Large intestine (tissue), 3 donors: ENCODE measurements at regions not wholly inside any gene's neighbourhood (a gene's known extent, or its start where the extent isn't known, plus 50 kb on each side); places are given as distances from the start of the nearest gene placed in this dataset.

Experiments used
- DNase-seq, 2 donors: peaks; one replicate each; pipeline versions ENCODE4 v3.0.0 to v3.0.0-alpha.2; 2013
- H3K27ac ChIP-seq: one replicate; pipeline ENCODE4 v1.5.1; 2013; ENCODE audit warnings: low read length
- H3K27me3 ChIP-seq: 2 replicates; pipeline ENCODE4 v1.6.1; 2013; ENCODE audit warnings: low read length; ENCODE audit not compliant: control insufficient read depth, insufficient read depth
- H3K36me3 ChIP-seq: 2 replicates; pipeline ENCODE4 v1.6.1; 2013; ENCODE audit warnings: low read length; ENCODE audit not compliant: control insufficient read depth, insufficient read depth
- H3K4me1 ChIP-seq: one replicate; pipeline ENCODE4 v1.6.1; 2013; ENCODE audit warnings: low read length; ENCODE audit not compliant: control insufficient read depth, insufficient read depth
- H3K4me3 ChIP-seq: one replicate; pipeline ENCODE4 v1.5.1; 2013; ENCODE audit warnings: low read length
- H3K9me3 ChIP-seq: one replicate; pipeline ENCODE4 v1.6.1; 2013; ENCODE audit warnings: mild to moderate bottlenecking, low read depth, low read length, moderate library complexity; ENCODE audit not compliant: control insufficient read depth
- WGBS: methylation state at CpG from one replicate; pipeline ENCODE4 v1.1.5; 2013; ENCODE audit warnings: low lambda C conversion rate; ENCODE audit not compliant: insufficient coverage; 5-methylcytosine and 5-hydroxymethylcytosine counted together

- H3K9me3 ChIP-seq, result no peaks in the 10 kb centered on the region
- no peak overlapping the region for H3K4me3 ChIP-seq
- WGBS, result 86% methylated on average over 1 of the region's 3 CpGs
- DNase-seq, result no peak
- no peaks in the 10 kb centered on the region for H3K27me3 ChIP-seq
- H3K27ac ChIP-seq, result no peak overlapping the region
- no peaks in the 10 kb centered on the region for H3K36me3 ChIP-seq
- H3K4me1 ChIP-seq, result no peaks in the 10 kb centered on the region
These were observed 673.4 kb downstream of the SLC4A3 start for GRCh38 chr2:220300806-220301205.

DNA sequence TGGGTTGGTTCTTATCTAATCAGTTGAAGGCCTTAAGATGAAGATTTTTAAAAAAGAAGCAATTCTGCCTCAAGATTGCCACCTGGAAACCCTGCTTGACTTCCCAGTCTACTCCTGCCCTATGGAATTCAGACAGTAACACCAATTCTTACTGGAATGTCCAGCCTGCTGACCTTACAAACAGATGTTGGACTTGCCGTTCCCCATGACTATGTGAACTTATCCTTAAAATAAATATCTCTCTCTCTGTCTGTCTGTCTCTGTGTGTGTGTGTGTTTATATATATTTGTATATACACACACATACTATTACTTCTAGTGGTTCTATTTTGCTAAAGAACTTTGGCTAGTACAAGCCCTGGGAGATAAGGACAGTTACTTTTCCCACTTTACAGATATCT is 675.3 kb downstream of the SLC4A3 start:
- no peaks in the 10 kb centered on the region for H3K4me1 ChIP-seq
- no CpG with 5 or more reads among the region's 1 CpG for WGBS
- no peak overlapping the region for H3K27ac ChIP-seq
- no peaks in the 10 kb centered on the region for H3K27me3 ChIP-seq
- no peak for DNase-seq
- no peaks in the 10 kb centered on the region for H3K9me3 ChIP-seq
- H3K4me3 ChIP-seq, result no peak overlapping the region
- H3K36me3 ChIP-seq, result no peaks in the 10 kb centered on the region

GRCh38 chr2:220309215-220309614 is 681.8 kb downstream of the SLC4A3 start:
- H3K9me3 ChIP-seq, result no peaks in the 10 kb centered on the region
- H3K27me3 ChIP-seq, result no peaks in the 10 kb centered on the region
- no peaks in the 10 kb centered on the region for H3K4me1 ChIP-seq
- no peaks in the 10 kb centered on the region for H3K36me3 ChIP-seq
- WGBS, result no CpG with 5 or more reads among the region's 1 CpG
- no peak overlapping the region for H3K27ac ChIP-seq
- DNase-seq, result no peak
- H3K4me3 ChIP-seq, result no peak overlapping the region

DNA sequence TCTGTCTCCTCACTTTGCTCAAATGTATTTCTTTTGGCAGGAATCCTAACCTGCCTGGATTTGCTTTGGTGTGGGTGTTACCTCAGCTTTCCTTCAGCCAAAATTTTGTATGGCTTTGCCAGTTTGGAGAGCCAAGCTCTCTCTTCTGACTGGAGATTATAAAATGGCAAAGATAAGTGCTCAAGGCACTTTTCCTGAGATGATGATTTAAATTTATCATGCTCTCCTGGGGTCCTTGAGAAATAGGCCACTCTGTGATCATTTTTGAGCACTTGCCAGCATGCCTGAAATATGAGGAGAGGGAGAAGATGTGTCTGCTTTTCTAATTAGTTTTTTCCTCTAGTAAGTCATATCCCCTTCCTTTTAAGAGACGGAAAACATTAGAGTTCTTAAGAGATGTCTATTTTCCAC is 683.0 kb downstream of the SLC4A3 start:
- Histone ChIP-seq H3K36me3 (no peaks in the 10 kb centered on the region), H3K4me1 (no peaks in the 10 kb centered on the region), H3K4me3 (no peak overlapping the region), H3K9me3 (no peaks in the 10 kb centered on the region), H3K27ac (no peak overlapping the region), H3K27me3 (no peaks in the 10 kb centered on the region)
- 88% methylated on average over 1 of the region's 1 CpG for WGBS
- DNase-seq, result no peak

DNA sequence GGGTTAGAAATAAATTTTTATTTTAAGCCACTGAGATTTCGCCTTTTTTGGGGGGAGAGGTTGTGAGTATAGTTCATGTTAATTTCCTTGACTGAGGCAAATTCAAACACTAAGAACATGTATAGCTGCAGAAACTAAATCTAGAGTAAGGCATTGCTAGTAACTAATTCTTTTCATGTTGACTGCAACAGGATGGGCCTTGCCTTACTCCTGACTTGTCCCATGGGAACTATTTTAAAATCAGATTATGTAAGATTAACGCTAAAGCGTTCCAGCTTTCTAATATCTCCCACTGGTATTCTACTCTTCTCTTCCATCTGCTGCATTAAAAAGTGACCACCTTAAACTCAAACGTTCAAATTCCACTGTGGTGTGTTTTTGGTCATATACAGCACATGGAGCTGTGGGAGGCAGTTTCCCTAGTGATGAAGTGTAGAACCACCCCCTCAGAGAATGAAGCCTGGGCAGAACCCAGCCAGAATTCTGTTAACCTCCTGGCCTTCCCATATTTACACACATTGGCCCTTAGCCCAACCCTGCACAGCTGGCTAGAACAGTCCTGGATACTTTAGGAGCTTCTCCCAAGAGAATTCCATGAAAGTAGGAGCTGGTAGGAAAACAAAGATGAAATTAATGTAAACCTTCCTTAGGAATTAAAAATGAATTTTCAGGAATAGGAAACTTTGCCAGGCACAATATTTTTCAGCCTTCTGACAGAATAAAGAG is 687.8 kb downstream of the SLC4A3 start:
- WGBS, result 100% methylated on average over 2 of the region's 4 CpGs
- H3K4me3 ChIP-seq, result no peak overlapping the region

DNA sequence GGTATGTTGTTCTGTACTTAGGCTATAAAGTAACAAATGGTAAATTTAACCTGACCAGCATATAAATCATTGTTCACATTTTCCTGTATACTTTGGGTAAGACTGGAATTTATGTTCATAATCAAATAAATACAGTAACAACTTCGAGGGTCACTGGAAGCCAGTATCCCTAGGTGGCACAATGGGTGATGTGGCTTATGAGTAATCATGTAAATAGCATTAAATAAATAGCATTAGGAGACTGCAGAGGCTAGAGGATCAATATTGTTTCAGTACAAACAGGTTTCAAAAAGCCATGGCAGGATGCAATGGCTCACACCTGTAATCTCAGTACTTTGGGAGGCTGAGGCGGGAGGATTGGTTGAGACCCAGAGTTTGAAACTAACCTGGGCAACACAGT is 690.6 kb downstream of the SLC4A3 start:
- H3K4me1 ChIP-seq, result no peaks in the 10 kb centered on the region

More for the DNA sequence above, 687.8 kb downstream of the SLC4A3 start:
- Histone ChIP-seq H3K4me1 (no peaks in the 10 kb centered on the region), H3K27ac (no peak overlapping the region), H3K9me3 (peaks cover 2% of the 10 kb centered on the region), H3K36me3 (no peaks in the 10 kb centered on the region), H3K27me3 (no peaks in the 10 kb centered on the region)
- DNase-seq, result no peak

GRCh38 chr2:220318508-220318907 is 691.1 kb downstream of the SLC4A3 start:
- H3K9me3 ChIP-seq, result peaks cover 2% of the 10 kb centered on the region
- WGBS, result no CpG with 5 or more reads among the region's 1 CpG

More for the DNA sequence above, 690.6 kb downstream of the SLC4A3 start:
- Histone ChIP-seq H3K9me3 (peaks cover 2% of the 10 kb centered on the region), H3K36me3 (no peaks in the 10 kb centered on the region), H3K27ac (no peak overlapping the region), H3K27me3 (no peaks in the 10 kb centered on the region), H3K4me3 (no peak overlapping the region)
- 50% methylated on average over 1 of the region's 2 CpGs for WGBS
- no peak for DNase-seq

GRCh38 chr2:220320326-220320725 is 692.9 kb downstream of the SLC4A3 start:
- H3K4me1 ChIP-seq, result no peaks in the 10 kb centered on the region
- WGBS, result 86% methylated on average over 2 of the region's 2 CpGs
- no peak overlapping the region for H3K4me3 ChIP-seq
- H3K9me3 ChIP-seq, result peaks cover 2% of the 10 kb centered on the region
- H3K27me3 ChIP-seq, result no peaks in the 10 kb centered on the region
- no peaks in the 10 kb centered on the region for H3K36me3 ChIP-seq
- DNase-seq, result no peak
- H3K27ac ChIP-seq, result no peak overlapping the region

More at GRCh38 chr2:220318508-220318907, 691.1 kb downstream of the SLC4A3 start:
- H3K4me3 ChIP-seq, result no peak overlapping the region
- no peak for DNase-seq
- H3K36me3 ChIP-seq, result no peaks in the 10 kb centered on the region
- no peak overlapping the region for H3K27ac ChIP-seq
- H3K4me1 ChIP-seq, result no peaks in the 10 kb centered on the region
- H3K27me3 ChIP-seq, result no peaks in the 10 kb centered on the region

- 100% methylated on average over 1 of the region's 1 CpG for WGBS
These were observed 705.5 kb downstream of the SLC4A3 start for GRCh38 chr2:220332886-220333285.

DNA sequence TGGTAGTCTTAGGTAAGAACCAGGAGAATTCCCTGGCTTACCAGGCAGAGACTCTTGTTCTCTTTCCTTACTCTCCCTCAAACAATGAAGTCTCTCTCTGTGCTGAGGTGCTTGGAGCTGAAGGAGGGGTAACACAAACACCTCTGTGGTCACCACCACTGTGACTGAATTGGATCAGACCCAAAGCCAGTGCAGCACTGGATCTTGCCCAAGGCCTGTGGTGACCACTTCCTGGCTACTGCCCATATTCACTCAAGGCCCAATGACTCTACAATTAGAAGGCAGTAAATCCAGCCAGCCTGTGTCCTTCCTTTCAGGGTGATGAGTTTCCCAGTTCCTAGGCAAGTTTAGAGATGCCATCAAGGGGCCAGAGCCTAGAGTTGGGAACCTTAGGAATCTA is 706.8 kb downstream of the SLC4A3 start:
- H3K4me3 ChIP-seq, result no peak overlapping the region

More at GRCh38 chr2:220332886-220333285, 705.5 kb downstream of the SLC4A3 start:
- DNase-seq, result no peak
- Histone ChIP-seq H3K4me3 (no peak overlapping the region), H3K27me3 (no peaks in the 10 kb centered on the region), H3K36me3 (no peaks in the 10 kb centered on the region), H3K27ac (no peak overlapping the region), H3K9me3 (no peaks in the 10 kb centered on the region), H3K4me1 (no peaks in the 10 kb centered on the region)

More for the DNA sequence above, 706.8 kb downstream of the SLC4A3 start:
- no peaks in the 10 kb centered on the region for H3K27me3 ChIP-seq
- DNase-seq, result no peak
- H3K36me3 ChIP-seq, result no peaks in the 10 kb centered on the region
- no peaks in the 10 kb centered on the region for H3K4me1 ChIP-seq
- H3K27ac ChIP-seq, result no peak overlapping the region
- no peaks in the 10 kb centered on the region for H3K9me3 ChIP-seq
